Activated T-helper 17 cell treated with anti-CD3 and anti-CD28 coated beads, Interleukin-2, amount 50 U/mL, for 72 hours (primary cell): ENCODE measurements at regions not wholly inside any gene's neighbourhood (a gene's known extent, or its start where the extent isn't known, plus 50 kb on each side); places are given as distances from the start of the nearest gene placed in this dataset.

Experiments used
- ATAC-seq: fragments of 150-1000 bp; cut with Tn5 transposase; replicated peaks from 2 replicates; pipeline ENCODE4 v1.10.0; 2021; ENCODE audit warnings: mild to moderate bottlenecking, moderate library complexity
- H3K27ac Mint-ChIP-seq: one replicate; pipeline ENCODE4 v1.8.0; 2022; ENCODE audit warnings: mixed read lengths
- H3K27me3 Mint-ChIP-seq: one replicate; pipeline ENCODE4 v1.8.0; 2022; ENCODE audit warnings: mixed read lengths
- H3K36me3 Mint-ChIP-seq: one replicate; pipeline ENCODE4 v1.8.0; 2022; ENCODE audit warnings: low read depth, mild to moderate bottlenecking, mixed read lengths
- H3K4me1 Mint-ChIP-seq: one replicate; pipeline ENCODE4 v1.8.0; 2022; ENCODE audit warnings: mixed read lengths
- H3K4me3 Mint-ChIP-seq: one replicate; pipeline ENCODE4 v1.8.0; 2022; ENCODE audit warnings: mild to moderate bottlenecking, mixed read lengths
- H3K9me3 Mint-ChIP-seq: one replicate; pipeline ENCODE4 v1.8.0; 2022; ENCODE audit warnings: mixed read lengths

DNA sequence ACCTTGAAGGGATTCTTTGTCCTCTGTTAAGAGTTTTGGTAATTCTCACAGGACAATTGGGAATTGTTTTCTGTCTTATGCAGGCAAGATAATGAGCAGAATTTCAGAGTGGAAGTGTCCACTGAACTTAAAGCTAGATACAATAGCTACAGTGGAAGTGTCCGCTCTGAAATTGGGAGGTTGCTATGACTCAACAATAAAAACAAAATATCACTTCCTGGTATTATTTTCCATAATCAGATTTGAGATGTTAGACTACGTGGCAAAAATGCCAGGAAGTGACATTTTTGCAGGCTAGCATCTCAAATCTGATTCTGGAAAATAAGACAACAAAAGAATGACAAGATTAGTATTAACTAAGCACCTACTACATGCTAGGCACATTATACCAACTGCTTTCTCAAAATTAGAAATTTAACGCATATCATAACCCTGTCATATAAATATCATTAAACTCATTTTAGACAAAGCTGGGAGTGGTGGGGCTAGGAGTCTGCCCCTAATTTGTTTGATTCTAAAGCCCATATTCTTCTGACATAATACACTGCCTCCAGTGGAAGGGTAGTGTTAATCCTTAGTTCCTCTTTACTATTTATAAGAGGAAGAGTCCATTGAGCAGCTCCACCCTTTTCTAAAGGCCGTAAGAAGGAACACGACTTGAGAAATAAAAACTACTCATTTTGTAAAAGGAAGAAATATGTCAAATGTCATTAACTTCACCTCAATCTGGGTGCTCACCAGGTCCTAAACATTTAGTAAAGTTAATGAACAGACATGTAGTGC lies 266.9 kb upstream of the STT3B start:
- Mint-ChIP-seq H3K4me1 (peaks cover 5% of the 10 kb centered on the region), H3K27me3 (no peaks in the 10 kb centered on the region), H3K27ac (no peak overlapping the region), H3K9me3 (no peaks in the 10 kb centered on the region), H3K4me3 (no peak overlapping the region), H3K36me3 (no peaks in the 10 kb centered on the region)
- ATAC-seq: no peak

DNA sequence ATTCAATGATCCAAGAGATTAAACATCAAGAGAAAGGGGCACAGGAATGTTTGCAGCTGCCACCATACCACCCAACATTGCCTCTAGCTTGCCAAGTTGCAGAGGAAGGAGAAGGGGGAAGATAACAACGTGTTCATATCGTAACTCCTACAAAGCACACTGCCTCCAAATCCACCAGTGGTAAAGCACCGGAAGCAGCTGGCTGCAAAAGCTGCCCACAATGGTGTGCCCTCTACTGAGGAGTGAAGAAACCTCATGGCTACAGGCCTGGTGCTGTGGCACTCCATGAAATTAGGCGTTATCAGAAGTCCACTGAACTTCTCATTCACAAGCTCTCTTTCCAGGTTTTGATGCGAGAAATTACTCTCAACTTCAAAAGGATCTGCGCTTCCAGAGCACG lies 263.9 kb upstream of the STT3B start:
- no peak for ATAC-seq
- H3K27ac Mint-ChIP-seq: peak overlapping the region; percentile 30
- no peak overlapping the region for H3K4me3 Mint-ChIP-seq
- no peaks in the 10 kb centered on the region for H3K27me3 Mint-ChIP-seq
- H3K4me1 Mint-ChIP-seq: peaks cover 10% of the 10 kb centered on the region
- H3K36me3 Mint-ChIP-seq: no peaks in the 10 kb centered on the region
- H3K9me3 Mint-ChIP-seq: no peaks in the 10 kb centered on the region

DNA sequence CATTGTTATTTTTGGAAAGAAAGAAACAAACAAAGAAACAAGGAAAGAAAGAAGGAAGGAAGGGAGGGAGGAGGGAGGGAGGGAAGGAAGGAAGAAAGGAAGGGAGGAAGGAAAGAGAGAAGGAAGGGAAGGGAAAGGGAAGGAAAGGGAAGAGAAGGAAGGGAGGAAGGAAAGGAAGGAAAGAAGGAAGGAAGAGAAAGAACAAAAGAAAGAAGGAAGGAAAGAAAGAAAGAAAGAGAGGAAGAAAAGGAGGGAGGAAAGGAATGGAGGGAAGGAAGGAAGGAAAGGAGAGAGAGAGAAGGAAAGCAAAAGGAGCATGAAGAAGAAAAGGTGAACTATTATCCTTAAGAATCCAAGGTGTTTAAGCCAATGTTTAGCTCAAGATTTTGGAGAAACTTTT lies 262.7 kb upstream of the STT3B start:
- peaks cover 10% of the 10 kb centered on the region for H3K4me1 Mint-ChIP-seq
- no peak for ATAC-seq
- no peaks in the 10 kb centered on the region for H3K9me3 Mint-ChIP-seq
- H3K36me3 Mint-ChIP-seq: no peaks in the 10 kb centered on the region
- no peak overlapping the region for H3K4me3 Mint-ChIP-seq
- H3K27me3 Mint-ChIP-seq: no peaks in the 10 kb centered on the region
- H3K27ac Mint-ChIP-seq: no peak overlapping the region

DNA sequence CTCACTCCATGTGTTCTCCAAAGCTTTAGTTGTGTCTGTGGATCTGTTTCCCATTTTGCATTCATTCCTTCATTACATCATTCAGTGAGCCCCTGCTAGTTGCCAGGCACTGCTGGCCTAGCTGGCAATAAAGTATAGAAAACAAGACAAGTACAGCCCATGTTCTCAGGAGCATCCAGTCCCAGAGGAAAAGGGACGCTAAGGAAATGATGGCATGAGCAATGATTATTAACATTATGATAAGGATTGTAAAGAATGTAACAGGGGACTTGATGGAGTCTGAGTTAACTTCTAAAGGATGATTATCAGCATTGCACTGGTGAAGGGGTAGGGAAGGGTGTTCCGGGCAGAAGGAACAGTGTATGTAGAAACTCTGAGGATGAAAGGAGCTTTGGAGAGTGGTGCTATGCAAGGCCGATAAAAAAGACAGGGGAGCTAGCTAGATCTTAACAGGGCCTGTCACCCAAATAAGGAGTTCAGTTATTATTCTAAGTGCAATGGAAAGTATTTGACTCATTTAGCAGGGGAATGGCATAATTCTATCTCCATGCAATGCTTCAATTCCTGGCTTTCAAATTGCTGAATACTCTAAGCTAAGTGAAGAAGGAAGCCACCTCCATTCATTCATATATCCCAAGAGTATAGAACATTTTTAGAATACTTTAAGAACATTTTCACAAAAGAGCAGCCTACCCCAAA lies 258.2 kb upstream of the STT3B start:
- Mint-ChIP-seq H3K36me3 (no peaks in the 10 kb centered on the region), H3K4me1 (peaks cover 5% of the 10 kb centered on the region), H3K9me3 (no peaks in the 10 kb centered on the region), H3K27ac (no peak overlapping the region), H3K27me3 (no peaks in the 10 kb centered on the region), H3K4me3 (no peak overlapping the region)
- ATAC-seq: no peak

DNA sequence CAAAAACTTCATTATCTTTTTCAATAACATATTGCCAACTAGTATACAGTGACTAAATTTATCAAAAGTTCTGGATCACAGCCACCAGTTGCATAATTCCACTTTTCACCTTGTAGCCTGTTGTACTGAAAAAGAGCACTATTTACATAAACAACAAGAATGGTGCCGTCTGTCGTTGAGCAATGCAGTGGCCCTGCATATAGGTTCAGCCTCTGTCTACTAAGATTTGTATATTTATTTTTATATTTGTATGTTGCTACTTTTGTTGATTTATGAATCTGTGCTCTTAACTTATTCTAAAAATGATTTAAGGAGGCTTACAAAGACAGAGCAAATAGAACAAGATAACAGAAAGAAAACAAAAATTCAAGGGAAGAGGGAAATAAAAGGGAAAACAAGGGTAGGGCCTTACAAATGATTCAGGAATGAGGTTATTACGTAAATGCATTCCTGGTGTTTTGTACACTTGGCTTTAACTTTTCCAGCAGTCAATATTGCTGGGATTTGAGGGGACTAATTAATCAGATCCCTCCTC lies 257.6 kb upstream of the STT3B start:
- no peaks in the 10 kb centered on the region for H3K9me3 Mint-ChIP-seq
- no peaks in the 10 kb centered on the region for H3K36me3 Mint-ChIP-seq
- peaks cover 5% of the 10 kb centered on the region for H3K4me1 Mint-ChIP-seq
- H3K4me3 Mint-ChIP-seq: no peak overlapping the region
- H3K27ac Mint-ChIP-seq: no peak overlapping the region
- ATAC-seq: no peak
- no peaks in the 10 kb centered on the region for H3K27me3 Mint-ChIP-seq

DNA sequence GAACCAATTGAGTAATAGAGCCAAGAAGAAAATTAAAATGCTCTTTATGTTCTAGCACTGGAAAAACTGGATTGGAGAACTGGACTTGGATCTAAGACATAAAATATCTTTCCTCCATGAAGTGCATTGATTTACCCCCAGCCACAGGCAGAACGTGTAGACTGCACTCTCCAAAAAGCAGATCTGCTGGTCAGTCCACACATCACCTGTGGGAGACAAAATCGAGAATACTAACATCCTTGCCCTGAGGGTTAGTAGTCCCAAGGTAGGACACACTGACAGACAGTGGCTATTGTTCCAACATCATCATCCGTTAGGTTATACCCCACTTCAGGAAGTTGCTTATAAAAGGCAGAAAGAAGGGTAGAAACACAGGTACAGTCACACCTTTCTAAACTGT lies 257.1 kb upstream of the STT3B start:
- H3K27ac Mint-ChIP-seq: no peak overlapping the region
- H3K36me3 Mint-ChIP-seq: no peaks in the 10 kb centered on the region
- ATAC-seq: no peak
- H3K9me3 Mint-ChIP-seq: no peaks in the 10 kb centered on the region
- H3K4me1 Mint-ChIP-seq: peaks cover 5% of the 10 kb centered on the region
- H3K4me3 Mint-ChIP-seq: no peak overlapping the region
- H3K27me3 Mint-ChIP-seq: no peaks in the 10 kb centered on the region

DNA sequence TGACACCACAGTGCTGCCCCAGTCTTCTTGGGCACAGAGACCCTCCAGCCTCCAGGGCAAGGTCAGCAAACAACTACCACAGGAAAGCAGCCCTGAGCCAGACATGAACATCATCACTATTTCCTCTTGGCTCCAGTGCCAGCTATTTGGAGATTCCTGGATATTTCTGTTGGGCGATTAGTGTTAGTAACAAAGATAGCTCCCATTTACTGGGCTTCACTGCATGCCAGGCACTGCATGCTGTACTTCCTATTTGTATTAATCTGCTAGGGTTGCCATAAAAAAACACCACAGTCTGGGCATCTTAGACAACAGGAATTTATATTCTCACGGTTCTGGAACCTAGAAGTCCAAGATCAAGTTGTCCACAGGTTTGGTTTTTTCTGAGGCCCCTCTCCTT lies 255.1 kb upstream of the STT3B start:
- Mint-ChIP-seq H3K4me3 (no peak overlapping the region), H3K27ac (no peak overlapping the region), H3K27me3 (no peaks in the 10 kb centered on the region), H3K4me1 (no peaks in the 10 kb centered on the region), H3K9me3 (peaks cover 5% of the 10 kb centered on the region), H3K36me3 (no peaks in the 10 kb centered on the region)
- no peak for ATAC-seq

DNA sequence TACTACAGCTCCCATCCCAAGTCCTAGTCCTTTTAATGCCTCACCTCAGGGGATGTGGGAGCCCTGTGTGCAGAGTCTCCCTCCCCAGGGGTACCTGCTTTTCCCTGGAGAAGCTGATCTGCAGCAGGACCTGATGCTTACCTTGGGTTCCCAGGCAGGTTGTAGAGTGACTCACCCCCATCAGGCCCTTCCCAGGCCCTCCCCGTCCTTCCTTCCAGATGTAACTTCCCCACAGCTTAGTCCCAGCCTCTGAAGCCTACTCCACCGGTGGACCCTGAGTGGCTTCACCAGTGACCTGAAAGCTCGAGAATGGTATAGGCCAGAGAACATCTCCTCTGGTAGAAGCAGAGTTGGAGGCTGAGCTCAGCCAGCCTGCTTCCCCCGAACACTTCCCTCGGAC lies 254.2 kb upstream of the STT3B start:
- H3K9me3 Mint-ChIP-seq: peaks cover 5% of the 10 kb centered on the region
- no peak overlapping the region for H3K27ac Mint-ChIP-seq
- no peak for ATAC-seq
- no peaks in the 10 kb centered on the region for H3K36me3 Mint-ChIP-seq
- no peaks in the 10 kb centered on the region for H3K27me3 Mint-ChIP-seq
- no peak overlapping the region for H3K4me3 Mint-ChIP-seq
- no peaks in the 10 kb centered on the region for H3K4me1 Mint-ChIP-seq

DNA sequence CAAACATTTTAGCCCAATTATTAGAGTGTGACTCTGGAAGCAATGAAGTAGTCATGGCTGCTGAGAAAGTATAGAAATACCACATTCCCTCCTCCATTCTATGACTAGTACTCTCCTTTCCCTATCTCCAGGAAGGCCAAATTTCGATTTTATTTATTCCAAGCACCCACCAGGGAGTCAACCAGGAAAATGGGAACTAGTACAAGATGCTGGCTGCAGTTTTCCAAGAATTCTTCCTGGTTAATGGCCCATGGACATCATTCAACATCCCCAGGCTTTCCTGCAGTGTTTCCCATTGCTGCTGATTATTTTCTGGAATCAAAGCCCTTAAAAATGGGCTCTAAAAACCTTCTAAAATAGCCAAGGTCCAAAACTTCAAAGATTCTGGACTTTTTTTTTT lies 247.9 kb upstream of the STT3B start:
- Mint-ChIP-seq H3K27me3 (no peaks in the 10 kb centered on the region), H3K36me3 (no peaks in the 10 kb centered on the region), H3K4me1 (peaks cover 23% of the 10 kb centered on the region), H3K4me3 (no peak overlapping the region), H3K9me3 (peaks cover 9% of the 10 kb centered on the region), H3K27ac (no peak overlapping the region)
- ATAC-seq: no peak

DNA sequence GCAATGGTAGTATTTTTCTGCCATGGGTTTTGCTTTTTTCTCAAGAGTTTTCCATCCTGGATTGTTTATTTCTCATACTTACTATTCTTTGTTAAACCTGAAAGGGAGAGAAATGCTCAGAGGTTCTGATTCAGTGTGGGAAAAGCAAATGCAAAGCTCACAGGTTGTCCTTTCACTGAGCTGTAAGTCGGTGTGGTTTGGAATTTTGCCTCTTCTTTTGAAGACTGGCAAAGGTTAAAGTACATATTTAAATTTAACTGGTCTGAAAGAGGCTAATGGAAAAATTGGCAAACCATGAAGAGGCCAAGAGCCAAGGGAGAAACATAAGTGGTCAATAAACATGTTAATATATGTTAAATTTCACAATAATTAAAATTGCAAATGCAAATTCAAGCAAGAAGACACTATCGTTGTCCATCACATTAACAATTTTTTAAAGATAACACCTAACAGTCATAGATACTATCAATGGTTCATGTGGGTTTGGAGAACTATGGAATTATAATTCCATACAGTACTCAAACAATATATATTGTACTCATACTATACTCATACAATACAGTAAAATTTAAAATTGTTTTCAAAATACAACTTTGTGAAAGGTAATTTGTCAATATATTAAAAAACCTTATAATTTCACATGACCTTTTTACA lies 246.8 kb upstream of the STT3B start:
- ATAC-seq: no peak
- Mint-ChIP-seq H3K4me3 (no peak overlapping the region), H3K36me3 (no peaks in the 10 kb centered on the region)

DNA sequence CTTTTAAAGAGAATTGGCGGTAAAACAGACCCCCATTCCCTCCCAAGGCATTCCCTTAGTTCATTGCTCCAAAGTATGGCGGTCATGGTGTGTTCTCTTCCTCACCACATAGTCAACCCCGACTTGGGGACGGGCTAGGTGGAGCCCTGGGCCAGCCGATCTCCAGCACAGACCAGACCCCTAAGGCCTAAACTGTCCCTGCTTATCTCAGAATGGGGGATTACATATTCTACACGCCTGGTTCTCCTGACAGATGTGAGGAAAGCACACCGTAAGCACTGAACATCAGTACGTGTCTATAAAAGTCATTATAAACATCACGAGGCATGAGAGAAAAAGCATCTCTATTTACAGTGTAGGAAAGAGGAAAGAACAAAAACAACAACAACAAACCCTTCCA lies 244.5 kb upstream of the STT3B start:
- Mint-ChIP-seq H3K4me1 (peaks cover 28% of the 10 kb centered on the region), H3K27ac (peak overlapping the region; percentile 39), H3K27me3 (no peaks in the 10 kb centered on the region), H3K36me3 (no peaks in the 10 kb centered on the region), H3K9me3 (peaks cover 4% of the 10 kb centered on the region), H3K4me3 (peak overlapping the region; percentile 41)
- no peak for ATAC-seq

More for the DNA sequence above, 246.8 kb upstream of the STT3B start:
- peaks cover 9% of the 10 kb centered on the region for H3K9me3 Mint-ChIP-seq
- H3K4me1 Mint-ChIP-seq: peaks cover 28% of the 10 kb centered on the region
- H3K27ac Mint-ChIP-seq: no peak overlapping the region
- H3K27me3 Mint-ChIP-seq: no peaks in the 10 kb centered on the region

DNA sequence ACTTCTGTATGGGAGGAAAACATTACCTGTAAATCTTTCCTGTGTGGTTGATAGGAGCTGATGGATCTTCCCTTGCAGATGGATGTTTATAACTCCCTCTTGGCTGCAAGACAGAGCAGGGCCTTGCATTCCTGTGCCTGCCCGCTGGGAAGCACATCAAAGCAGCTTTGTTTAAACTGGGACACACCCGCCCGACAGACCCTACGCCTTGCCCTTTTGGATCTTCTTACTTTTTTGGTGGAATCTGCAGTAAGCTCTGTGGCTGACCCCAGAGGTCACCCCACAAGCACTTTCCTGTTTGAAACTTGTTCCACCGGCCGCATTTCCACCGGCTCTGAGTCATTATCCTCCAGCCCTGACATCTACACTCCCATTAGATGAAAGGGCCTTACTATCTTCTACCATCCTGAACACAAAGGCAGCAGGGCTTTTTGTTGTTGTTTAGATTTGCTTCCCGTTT lies 244.1 kb upstream of the STT3B start:
- H3K9me3 Mint-ChIP-seq: peaks cover 4% of the 10 kb centered on the region
- H3K36me3 Mint-ChIP-seq: no peaks in the 10 kb centered on the region
- H3K4me1 Mint-ChIP-seq: peaks cover 28% of the 10 kb centered on the region
- H3K27ac Mint-ChIP-seq: peak overlapping the region; percentile 39
- peak overlapping the region; percentile 41 for H3K4me3 Mint-ChIP-seq
- peak; percentile 95 for ATAC-seq
- no peaks in the 10 kb centered on the region for H3K27me3 Mint-ChIP-seq

DNA sequence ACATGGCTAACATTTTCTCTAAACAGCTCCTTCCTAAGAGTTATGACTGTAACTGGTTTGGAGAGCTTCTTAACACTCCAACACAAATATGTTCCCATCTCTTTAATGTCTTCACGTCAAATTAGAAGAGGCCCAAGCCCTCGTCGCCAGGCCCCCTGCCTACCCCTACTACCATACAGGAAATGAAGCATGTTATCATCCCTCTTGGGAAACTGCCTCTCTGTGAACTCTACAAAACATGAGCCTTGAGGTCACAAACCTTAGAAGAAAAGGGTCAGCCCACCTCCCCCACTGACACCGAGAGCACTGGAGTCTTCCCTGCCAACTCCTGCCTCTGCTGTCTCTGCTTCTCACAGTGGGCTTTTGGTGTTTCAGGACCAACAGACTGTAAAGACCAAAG lies 243.1 kb upstream of the STT3B start:
- Mint-ChIP-seq H3K9me3 (no peaks in the 10 kb centered on the region), H3K27ac (peak overlapping the region; percentile 46), H3K4me1 (peaks cover 33% of the 10 kb centered on the region), H3K36me3 (no peaks in the 10 kb centered on the region), H3K4me3 (peak overlapping the region; percentile 41), H3K27me3 (no peaks in the 10 kb centered on the region)
- no peak for ATAC-seq

DNA sequence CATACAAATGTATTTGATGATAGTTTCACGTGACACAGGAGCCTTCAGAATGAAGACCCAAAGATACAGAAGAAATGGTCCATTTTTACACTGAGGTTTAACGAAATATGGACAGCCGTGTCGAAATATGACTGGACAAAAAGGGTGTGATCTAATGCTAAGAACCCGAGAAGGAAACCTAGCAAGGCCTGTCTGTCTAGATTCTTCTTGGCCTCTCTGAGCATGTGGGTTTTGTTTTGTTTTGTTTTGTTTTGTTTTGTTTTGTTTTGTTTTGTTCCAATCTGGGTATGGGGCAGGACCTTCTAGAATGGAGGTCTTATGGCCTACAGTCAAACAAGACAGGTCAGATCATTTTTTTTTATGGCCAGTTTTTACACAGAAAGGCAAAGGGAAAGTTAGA lies 242.7 kb upstream of the STT3B start:
- Mint-ChIP-seq H3K27ac (peak overlapping the region; percentile 46), H3K27me3 (no peaks in the 10 kb centered on the region), H3K4me1 (peaks cover 35% of the 10 kb centered on the region), H3K9me3 (no peaks in the 10 kb centered on the region), H3K4me3 (no peak overlapping the region), H3K36me3 (no peaks in the 10 kb centered on the region)
- ATAC-seq: no peak

DNA sequence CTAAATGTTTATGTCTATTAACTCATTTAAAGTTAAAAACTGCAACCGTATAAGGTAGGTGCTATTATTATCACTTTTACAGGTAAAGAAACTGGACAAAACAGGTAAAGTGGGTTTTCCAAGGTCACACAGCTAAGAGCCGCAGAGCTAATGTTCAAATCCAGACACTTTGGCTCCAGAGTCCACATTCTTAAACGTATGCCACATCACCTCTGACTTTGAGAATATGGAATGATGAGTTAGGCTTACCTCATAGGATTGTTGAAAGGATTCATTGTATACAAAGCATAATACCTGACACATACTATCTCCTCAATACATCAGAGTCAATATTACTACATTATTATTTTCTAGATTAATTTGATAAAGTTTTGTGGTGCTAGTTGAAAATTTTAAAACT lies 240.9 kb upstream of the STT3B start:
- ATAC-seq: no peak
- no peaks in the 10 kb centered on the region for H3K36me3 Mint-ChIP-seq
- H3K27me3 Mint-ChIP-seq: no peaks in the 10 kb centered on the region
- H3K9me3 Mint-ChIP-seq: peaks cover 2% of the 10 kb centered on the region
- H3K4me1 Mint-ChIP-seq: peaks cover 35% of the 10 kb centered on the region
- H3K27ac Mint-ChIP-seq: no peak overlapping the region
- H3K4me3 Mint-ChIP-seq: no peak overlapping the region
